HG03196 (cell line): ENCODE measurements at regions not wholly inside any gene's neighbourhood (a gene's known extent, or its start where the extent isn't known, plus 50 kb on each side); places are given as distances from the start of the nearest gene placed in this dataset.

Experiments
- ATAC-seq: cut with Tn5 transposase; IDR thresholded peaks from one replicate; pipeline ENCODE4 v1.9.1; 2021; ENCODE audit not compliant: unreplicated experiment

DNA sequence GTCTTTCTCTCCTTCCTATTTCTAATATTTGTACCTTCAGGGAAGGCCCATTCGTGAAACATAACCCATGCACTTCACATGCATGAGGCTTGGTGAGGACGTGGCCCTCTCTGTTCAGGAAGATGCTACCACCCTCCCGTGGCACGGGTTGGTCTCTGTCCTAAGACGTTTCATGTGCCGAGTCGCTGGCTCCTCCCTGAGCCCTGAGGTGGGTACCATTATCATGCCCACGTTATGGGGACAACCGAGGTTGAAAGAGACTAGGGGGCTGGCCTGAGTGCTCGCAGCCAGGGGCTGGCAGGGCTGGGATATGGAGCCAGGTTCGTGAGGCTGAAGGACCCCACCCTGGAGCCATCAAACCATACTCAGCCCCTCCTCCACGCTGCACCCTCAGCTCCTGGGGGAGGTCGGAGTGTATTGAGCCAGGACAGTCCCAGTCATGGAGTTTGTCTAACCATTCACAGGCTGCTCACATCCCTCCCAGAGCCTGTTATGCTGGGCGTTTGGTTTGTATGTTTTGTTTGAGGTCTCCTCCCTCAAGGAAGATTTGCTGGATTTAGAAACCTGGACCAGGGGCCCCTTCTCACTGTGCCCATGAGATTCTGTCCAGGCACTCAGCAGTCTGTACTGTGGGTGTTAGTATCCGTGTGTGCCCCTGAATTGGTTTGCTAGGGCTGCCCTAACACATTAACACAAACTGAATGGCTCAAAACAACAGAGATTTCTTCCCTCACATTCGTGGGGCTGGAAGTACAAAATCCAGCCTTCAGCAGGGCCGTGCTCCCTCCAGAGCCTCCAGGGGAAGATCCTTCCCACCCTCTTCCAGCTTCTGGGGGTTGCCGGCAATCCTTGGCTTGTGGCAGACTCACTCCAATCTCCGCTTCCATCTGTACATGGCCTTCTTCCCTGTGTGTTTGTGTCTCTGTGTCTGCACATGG, 88.3 kb downstream of the ANKRD60 start:
- ATAC-seq = no peak

DNA sequence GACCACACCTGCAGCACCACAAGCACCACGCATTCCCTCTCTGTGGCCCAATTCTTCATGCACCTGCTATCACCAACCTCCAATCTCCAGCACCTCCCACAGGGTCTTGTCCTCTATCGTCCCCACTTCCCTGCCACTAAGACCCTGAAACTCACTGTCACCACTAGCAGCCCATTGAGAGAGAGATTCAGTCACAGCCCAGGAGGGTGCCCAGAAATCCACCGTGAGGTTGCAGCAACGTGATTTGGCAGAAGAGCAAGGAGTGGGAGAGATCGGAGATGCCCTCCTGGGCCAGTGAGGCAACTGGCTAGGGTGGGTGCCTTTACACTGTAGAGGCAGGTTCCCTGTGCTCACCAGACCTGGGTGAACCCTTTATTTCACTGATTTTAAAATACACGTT, 90.1 kb downstream of the ANKRD60 start:
- ATAC-seq = no peak

DNA sequence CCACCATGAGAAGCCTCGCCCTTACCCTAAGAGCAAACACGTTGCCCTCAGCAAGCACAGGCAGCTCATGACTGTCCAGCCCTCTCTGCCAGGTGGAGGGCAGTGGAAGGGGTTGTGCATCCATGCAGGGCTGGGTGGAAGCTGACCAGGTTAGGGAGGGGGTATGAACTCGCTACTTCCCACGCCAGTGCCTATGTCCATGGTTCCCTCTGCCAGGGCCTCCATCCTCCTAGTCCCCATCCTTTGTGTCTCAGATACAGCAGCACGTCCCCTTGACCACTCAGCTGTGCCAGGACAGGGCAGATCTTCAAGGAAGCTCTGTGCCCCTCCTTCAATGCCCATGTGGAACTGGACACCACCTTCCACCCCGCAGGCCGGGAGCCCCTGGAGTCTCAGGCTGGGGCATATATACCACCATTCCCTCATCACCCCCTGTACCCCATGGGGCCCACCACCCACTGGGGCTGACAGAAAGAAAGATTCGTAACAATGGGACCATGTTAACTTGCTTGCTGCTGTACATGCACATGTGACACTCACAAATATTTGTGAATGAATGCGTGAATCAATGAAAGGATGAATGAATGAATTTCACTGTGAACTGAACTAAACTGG, 90.7 kb downstream of the ANKRD60 start:
- no peak for ATAC-seq

DNA sequence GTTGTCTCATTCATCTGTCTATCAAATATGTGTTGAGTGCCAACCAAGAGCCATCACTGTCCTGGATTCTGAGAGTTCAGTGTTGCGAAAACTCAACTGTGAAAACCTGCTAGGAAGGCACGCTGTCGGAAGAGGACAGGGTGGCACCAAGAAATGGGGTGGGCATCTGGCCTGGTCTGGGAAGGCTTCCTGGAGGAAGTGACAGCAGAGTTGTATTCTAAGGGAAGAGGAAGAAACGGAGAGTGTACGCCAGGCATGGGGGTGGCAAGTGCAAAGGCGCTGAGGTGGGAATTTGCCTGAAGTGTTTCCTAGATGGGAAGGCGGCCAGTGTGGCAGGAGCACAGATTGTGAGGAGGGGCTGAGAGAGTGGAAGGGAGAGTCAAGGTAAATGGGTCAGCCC, 91.2 kb downstream of the ANKRD60 start:
- ATAC-seq = no peak

DNA sequence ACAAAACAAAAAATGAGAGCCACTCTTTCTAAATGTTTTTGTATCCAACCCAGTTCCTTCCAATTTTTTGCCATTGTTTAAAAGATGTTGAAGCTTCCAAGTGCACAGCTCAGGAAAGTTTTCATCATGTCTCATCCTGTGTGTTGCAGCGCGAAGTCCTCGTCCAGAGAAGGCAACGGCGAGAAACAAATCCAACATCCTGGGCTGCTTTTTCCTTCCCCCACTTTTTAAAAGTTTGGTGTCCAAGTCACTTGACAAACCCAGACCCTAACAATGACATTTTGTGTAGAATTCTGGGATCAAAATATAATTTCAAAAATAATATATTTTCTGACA, 92.3 kb downstream of the ANKRD60 start:
- ATAC-seq = no peak

DNA sequence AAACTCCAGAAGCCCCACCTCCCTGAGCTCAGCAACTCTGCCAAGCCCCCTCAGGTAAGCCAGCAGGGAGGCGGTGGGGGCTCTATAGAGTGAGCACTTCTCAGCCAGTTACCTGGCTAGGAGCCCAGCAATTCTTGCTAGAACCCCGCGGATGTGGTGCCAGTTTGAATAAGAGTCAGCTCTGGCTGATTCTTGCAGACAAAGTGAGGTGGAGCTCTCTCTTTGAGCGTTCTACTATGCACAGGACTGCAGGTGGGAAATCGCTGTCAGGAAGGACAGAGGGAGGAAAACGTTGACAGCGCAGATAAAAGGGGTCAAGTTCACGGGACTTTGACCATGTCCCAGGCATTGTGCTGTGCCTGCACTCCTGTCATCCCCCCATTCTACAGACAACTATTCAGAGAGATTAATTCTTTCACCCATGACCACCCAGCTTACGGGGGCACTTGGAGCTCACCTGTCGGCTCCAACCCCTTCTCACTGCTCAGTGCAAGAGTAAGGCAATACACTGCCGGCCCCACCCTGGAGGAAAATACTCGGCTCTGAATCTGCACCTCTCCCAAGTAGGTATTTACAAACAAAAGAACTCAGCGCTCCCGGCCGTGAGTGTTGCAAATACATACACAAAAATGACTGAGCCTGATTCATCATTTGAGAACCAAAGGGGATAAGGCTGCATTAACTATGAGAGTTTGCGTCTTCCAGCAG, 92.9 kb downstream of the ANKRD60 start:
- ATAC-seq = no peak

DNA sequence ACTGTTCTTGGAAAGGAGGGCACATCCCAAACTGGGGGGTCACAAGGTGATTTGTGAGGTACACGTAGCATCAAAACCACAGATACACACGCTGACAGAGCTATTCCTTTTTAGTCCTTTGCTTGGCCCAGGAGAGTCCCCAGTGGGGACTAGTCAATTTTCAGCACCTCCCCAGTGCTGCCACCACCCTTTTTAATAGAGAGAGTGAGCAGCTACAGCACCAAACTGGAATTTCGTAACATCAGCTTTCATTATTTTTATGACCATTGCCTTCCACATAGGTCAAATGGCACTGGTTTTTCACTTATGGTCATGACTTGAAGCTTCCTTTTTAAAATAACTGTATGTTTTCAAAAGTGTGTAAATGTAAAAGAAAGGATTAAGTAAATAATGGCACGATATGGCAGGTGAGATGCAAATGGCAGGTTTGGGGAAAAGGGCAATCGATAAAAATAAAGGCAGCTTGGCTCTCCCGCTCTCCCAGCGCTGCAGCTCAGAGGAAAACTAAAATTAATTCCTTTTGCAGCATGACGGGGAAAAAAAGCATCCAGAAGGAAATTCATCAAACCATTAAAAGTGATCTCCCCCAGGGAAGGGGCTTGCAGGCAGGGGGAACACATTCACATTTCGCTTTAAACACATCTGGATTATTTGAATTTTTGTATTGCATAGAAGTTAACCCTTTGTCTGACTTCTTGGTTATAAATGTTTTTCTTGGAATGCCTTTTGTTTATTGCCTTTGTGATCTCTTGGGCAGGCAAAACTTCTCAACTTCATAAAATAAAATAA, 95.2 kb downstream of the ANKRD60 start:
- no peak for ATAC-seq

DNA sequence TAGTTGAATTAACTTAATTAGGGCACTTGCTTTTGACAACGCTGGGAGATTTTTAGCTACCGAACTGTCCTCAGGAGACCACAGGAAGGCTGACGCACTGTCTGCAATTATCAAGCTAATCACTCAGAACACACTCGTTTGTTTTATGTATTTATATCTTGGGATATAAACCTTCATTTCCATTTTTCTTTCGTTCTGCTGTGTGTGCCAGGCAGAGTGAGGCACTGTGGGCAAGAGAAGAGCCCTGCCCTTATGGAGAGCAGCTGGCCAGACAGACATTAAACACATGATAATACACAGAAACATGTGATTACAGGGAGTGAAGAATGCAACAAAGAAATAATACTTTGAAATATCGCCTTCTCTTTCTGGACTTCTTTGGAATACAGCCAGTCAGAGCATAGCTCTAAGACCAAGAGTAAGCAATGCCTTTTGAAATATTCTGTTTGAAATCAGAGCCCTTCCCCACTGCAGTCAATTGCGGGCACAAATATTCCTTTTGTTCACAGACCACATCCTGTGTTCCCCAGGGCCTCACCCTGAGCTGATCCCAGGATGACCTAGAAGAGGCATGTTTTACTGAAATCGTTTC, 96.8 kb downstream of the ANKRD60 start:
- ATAC-seq = no peak

DNA sequence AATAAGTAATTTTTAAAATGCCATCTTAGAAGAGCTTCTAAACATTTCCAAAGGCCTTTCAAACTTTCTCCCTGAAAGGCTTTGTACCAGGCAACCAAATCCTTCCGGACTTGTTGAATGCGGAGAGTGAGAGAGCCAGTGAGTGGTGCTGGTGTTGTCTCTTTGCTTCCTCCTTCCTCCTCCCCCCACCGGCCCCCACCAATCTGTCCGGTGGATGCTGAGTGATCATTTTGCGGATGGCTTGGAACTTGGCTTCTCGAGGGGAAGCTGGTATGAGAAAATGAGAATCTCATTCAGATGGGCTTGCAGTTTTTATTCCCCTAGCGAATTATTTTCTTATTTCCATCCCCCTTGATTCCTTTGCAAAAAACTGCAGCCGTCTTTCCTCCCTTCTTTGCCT, 97.3 kb downstream of the ANKRD60 start:
- no peak for ATAC-seq

DNA sequence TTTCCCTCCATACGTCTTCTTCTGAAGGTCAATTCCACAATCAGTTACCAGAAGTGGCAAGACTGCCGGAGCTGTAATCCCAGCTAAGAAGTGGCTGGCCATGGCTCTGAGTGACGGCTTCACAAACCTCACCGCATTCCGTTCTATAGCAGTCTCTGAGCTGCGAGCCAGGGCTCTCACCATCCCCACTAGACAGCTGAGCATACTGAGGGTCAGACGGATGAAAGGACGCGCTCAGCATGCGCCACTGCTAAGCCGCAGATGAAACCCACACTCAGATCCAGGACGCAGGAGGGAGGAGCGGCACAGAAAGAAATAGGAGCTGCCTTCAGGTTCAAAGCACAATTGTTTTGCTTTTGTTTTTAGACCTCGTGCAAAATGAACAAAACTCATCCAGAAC, 97.9 kb downstream of the ANKRD60 start:
- ATAC-seq = no peak

DNA sequence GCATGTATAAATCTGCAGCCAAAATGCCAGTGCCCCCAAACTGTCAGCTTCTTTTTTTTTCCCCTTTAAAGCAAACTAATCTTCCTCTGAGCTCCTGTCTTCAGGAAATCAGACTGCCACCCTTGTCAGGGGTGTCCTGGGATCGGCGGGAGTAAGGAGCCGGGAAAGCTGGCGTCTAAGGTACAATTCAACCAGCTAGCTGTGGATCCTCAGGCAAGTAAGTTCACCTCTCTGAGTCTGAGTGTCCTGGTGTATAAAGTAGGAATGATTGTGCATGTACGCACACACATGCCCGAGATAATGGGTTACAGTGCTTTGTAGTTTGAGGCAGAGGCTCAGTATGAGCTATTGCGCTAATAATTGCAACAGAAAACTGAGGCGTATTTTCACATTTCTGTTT, 98.3 kb downstream of the ANKRD60 start:
- no peak for ATAC-seq

DNA sequence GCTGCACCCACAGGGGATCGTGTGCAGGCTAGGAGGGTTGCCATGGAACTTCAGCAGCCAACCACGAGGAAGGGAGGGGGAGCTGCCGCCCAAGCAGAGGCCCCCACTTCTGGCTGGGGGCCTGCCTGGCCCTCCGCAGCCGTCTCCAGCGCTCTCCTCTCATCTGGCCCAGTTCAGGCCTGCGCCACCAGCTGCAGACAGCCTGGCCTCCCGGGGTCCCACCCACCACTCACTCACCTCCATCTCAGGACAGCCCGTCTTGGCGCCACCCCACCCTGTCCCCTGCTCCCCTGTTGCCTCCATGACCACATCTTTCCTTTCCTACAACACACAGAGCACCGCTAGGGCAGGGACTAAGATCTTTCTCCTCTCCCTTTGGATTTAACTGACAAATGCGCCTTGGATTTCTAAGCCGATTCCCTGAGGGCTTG, 98.7 kb downstream of the ANKRD60 start:
- ATAC-seq = no peak

DNA sequence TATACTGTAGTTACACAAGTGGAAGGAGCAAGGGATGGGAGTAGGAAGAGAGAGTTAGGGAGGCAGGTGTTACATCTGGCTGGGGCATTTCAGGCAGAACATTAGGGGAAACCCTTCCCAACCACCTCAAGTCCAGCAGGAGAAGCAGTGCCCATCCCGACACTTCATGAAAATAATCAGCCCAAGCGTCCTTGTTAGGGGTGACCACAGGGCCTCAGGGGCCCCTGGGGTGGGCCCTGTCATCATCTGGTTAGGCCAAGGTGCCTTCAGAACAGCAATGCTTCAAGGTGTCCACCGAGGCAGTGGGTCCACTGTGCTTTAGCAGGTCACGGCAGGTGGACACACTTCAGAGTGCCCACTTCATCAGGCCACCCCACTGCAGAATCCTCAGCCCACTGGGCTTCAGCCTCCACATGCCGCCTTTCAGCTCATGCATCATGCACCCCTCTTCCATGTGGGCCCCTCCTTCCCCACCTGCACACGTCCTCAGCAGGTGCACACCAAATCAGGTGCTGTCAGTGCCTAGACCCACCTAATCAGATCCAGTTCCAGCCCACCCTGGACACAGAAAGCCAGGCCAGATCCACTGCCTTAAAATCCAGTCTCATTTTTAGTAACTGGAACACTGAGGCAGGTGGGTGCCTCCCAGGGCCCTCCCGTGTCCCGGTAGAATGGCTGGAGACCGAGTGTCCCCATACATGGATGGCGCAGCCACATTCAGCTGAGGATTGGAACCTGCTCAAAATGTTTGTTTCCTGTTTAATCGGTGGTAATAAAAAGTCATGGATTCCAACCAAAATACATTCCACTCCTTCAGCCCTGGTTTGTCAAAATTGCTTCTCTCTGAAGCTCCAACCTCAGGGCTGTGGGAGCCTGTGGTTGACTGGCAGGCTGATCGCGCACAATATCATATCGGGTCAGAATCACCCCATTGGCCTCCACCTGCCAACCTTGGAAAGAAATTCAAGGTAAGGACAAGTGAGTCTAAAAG, 99.5 kb downstream of the ANKRD60 start:
- no peak for ATAC-seq

DNA sequence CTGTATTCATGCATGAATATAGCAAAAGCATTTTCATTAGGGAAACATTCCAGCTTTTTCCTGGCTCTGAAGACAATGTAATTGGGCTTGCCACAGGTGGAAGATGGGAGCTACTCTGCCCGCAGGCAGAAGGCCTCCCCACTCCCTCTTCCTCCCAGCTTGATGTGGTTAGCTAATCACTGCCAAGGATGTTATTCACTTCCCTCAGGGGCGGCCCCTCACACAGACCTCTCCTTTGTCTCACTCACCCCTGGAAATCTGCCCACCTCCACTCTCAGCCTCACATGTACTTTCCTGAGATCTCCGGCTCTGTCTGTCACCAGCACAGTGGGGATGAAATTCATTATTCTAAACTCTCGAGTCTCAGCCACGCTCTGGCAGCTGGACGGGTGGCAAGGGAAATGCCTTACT, 100.7 kb downstream of the ANKRD60 start:
- no peak for ATAC-seq

DNA sequence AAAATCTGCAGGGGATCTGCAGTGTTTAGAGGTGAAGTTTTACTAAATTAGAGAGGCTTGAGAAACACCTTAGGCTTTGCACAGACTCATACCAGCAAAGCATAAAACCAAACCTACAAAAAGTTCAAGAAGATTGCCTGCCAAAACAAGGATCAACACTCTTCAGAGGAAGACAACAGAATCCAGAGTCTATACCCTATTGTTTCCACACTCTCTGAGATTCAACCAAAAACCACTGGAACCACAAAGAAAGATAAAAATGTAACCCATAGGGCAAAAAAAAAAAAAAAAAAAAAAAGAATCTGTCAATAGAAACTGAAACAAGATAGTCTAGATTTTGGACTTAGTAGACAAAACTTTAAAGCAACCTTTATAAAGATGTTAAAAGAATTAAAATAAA, 102.7 kb downstream of the ANKRD60 start:
- no peak for ATAC-seq

DNA sequence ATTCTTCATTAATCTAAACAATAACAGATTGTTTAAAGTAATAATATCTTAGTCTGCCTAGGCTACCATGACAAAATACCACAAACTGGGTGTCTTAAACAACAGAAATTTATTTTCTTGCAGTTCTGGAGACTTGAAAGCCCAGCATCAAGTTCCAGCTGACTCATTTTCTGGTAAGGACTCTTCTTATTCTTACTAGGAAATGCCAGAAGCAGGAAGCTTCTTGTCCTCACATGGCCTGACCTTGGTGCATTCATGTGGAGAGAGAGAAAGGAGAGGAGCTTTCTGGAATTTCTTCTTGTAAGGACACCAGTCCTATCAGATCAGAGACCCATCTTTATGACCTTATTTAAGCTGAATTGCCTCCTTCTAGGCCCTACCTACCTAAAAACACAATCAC, 110.5 kb downstream of the ANKRD60 start:
- ATAC-seq = no peak

DNA sequence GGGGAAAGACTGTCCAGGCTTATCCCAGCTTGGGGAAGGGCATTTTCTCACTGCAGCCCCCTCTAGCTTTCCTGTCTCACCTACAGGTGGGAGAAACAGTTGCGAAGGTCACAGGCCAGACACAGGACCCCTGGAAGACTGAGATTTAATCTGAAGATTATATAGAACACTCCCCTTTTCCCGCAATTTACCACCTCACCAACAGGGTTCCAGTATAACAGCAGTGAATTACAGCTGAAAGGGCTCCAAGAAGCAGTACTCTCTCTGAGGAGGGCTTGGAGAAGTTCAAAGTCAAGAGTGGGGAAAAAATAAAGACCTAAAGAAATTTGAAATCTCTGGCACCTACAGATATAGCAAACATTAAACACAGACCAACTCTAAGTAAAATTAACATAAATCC, 111.9 kb downstream of the ANKRD60 start:
- ATAC-seq = no peak

DNA sequence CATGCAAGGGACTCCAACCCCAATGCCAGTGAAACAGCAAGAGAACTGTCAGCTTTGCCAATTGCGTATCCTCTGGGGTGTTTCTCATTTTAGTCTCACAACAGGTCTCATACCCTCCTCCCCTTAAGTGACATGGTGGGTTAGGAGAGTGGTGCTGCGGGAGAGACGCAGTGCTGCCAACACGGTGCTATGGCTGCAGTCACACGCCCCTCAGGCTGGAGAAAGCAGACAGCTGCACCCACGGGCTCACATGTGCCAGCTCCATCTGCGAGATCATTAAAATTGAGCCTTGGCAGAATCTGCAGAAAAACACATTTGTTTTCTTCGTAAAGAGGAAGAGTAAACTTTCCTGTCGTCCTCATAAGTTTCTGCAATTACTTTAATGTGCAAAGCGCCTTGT, 114.7 kb downstream of the ANKRD60 start:
- ATAC-seq = no peak

DNA sequence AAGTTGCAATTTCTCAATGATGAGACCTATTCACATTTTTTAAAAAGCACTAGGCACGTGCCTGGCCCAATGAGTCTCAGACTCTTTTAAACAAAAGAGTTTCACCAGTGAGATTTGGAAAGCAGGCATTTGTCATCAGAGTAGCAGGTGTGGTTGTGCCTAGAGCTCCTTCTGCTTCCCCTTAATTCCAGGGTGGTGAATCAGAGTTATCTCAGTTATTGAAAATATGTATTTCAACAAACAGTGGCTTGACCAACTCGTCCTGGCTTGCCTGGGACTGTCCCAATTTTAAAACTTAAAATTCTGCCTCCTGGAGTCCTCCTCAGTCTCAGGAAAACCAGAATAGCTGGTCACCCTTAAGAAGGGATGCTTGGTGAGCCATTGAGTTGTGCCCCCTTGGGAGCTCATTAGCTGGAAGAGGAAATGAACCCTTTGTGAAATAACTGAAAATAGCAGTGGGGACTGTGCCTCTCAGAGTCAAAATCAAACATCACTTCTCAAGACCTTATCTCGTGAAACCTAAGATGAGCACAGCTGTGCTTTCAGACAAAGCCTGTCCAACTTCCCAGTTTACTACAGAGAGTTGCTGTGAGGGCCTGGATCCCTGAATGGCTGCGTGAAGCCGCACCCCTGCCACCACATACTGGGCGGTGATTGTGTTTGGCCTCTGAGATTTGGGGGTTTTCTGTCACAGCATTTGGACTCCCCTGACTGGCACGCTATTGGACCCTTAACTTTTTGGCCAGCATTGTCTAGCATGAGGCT, 116.3 kb downstream of the ANKRD60 start:
- no peak for ATAC-seq
